GM20000 (cell line): ENCODE measurements at regions not wholly inside any gene's neighbourhood (a gene's known extent, or its start where the extent isn't known, plus 50 kb on each side); places are given as distances from the start of the nearest gene placed in this dataset.

Source experiments
- DNase-seq: peaks from one replicate; pipeline ENCODE4 v3.0.0; 2012; ENCODE audit warnings: low spot score
- TF ChIP-seq, protein P1 (sequence below): IDR thresholded peaks from 2 replicates; pipeline ENCODE4 v1.5.1; 2012; ENCODE audit warnings: mild to moderate bottlenecking, control low read depth; ENCODE audit errors: extremely low read depth, missing control alignments

DNA sequence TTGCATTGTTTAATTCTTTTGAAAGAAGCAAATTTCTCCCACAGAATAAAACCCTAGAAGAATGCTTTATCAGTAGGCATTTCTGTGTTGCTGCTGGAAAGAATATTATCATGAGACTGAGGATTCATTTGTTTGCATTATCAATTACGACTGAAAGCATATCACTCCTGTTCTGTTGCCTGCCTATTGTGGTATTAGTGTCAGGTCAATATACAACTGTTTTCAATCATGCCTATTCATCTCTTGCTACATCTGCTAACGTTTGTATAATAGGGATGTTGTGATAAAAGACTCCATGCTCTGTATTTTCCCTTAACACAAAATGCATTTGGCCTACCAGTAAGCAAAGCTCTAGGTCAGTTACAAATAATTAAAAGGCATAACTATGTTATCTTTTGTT is 221.5 kb downstream of the PTPRC start:
- TF ChIP-seq, protein P1, sequence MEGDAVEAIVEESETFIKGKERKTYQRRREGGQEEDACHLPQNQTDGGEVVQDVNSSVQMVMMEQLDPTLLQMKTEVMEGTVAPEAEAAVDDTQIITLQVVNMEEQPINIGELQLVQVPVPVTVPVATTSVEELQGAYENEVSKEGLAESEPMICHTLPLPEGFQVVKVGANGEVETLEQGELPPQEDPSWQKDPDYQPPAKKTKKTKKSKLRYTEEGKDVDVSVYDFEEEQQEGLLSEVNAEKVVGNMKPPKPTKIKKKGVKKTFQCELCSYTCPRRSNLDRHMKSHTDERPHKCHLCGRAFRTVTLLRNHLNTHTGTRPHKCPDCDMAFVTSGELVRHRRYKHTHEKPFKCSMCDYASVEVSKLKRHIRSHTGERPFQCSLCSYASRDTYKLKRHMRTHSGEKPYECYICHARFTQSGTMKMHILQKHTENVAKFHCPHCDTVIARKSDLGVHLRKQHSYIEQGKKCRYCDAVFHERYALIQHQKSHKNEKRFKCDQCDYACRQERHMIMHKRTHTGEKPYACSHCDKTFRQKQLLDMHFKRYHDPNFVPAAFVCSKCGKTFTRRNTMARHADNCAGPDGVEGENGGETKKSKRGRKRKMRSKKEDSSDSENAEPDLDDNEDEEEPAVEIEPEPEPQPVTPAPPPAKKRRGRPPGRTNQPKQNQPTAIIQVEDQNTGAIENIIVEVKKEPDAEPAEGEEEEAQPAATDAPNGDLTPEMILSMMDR: no peak
- no peak for DNase-seq

DNA sequence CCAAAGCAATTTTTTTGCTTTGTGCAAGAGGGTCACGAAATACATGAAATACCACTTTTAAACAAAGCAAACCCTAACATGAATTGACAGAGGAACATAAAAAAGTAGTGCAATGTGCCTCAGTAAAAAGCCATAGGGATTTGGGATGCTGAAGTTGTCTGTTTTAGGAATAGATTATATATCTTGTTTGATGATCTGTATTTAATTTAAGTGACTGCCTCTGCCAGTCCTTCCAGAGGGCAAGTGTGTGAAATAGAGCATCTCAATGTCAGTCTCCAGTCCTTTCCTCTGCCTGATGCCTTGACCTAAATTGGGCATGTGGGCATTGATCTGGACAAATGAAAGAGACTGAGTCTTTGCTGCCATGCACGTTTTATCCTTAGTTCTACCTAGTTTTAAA is 222.8 kb downstream of the PTPRC start:
- TF ChIP-seq, protein P1: no peak
- DNase-seq: no peak

DNA sequence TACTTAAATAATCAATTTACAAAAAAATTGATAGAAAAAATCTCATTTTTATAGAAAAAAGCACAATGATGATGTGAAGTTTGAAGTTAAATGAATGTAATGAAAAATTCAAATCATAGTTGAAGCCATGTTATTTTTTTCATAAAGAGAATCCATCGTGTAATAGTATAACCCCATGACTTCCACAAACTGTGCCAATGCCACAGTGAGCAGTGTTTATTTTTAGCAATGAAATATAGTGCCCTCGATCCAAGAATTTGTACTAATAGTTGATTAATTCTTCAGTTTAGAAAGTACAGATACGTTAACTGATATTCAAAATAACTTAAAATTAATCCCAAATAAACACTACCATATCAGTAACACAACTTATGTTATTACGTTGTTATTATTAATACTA is 225.9 kb downstream of the PTPRC start:
- TF ChIP-seq, protein P1: no peak
- DNase-seq: no peak

DNA sequence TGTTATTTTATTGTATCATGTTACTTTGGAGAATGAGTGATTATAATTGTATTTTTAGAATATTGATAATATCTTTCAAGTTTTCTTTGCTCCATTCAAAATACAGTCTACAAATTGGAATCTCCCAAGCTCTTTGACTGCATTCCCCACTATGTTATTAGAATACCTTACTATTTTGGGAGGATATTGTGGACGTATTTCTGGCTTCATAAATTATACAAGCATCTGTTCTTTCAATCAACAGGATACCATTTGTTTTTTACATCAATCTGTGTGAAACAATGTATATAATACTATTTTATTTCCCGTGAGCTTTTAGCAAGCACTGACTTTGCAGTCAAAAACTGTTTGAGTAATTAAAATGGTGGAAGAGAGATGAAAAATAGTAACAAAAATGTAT is 226.5 kb downstream of the PTPRC start:
- DNase-seq: no peak
- TF ChIP-seq, protein P1: no peak

DNA sequence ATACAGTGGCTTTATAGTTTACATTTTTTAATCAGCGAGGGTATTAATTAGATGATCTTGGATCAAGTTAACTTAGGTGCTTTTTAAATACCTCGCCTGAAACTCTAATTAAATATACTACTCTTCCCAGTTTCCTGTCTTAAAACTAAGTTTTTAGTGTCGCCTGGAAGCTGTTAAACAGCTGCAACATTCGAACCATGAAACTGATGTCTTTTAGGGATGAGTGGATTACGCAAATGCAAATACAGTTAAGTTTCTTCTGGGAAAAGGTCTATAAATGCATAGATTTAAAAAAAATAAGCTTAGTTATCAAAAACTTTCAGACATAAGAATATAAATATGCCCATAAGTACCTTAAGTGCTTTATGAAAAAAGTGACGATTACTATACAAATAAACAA is 228.3 kb downstream of the PTPRC start:
- TF ChIP-seq, protein P1: no peak
- DNase-seq: no peak

DNA sequence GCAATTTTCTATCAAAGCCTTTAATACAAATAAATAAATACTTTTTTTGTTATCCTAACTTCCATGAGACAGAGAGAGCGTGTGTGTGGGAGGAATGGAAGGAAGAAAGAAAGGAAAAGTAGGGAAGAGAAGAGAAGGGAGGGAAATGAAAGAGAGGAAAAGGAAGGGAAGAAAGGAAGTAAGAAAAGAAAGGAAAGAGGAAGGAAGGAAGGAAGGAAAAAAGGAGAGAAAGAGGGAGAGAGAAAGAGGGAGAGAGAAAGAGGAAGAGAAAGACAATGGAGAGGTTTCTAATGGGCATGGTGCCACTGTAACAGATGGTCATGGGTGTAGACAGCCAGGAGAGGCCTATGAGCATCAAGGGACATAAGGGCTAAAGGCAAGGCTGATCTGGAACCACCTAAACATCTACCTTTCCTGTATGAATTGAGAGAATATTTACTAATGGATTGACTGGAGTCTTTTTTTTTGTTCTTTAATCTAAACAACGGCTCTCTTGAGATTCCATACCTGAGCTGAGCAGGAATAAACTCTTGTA is 234.9 kb downstream of the PTPRC start:
- TF ChIP-seq, protein P1: no peak
- no peak for DNase-seq

DNA sequence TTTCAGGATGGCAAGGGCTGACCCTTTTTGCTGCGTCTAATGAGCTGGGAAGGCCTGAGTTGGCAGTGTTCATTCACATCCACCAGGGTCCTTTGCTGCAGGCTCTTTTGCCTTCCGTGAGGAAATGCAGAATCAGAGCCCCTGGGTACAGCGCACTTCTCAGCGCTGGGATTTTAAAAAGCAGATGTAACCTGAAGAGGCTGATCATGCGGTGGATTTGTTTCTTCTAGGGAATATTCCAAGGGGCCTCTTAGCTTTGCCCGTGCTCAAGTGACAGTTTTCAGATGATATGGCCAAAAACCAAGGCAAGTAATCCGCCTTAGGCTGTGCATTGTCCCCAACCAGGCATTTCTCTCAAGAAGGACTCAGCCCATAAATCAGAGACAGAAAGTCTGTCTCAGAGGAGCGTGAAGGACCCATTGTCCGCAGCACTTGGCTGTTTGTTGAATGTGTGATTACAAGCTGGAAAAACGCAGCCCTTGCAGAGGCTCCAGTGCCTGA is 237.6 kb downstream of the PTPRC start:
- TF ChIP-seq, protein P1: no peak
- DNase-seq: no peak
